PC-9 (cell line): ENCODE measurements at regions not wholly inside any gene's neighbourhood (a gene's known extent, or its start where the extent isn't known, plus 50 kb on each side); places are given as distances from the start of the nearest gene placed in this dataset.

Source experiments
- BruUV-seq: library from RNA; stranded (reverse); fragments of 400-500 nt; replicated peaks from 2 replicates; lab custom pipeline; 2021; lab: Mats Ljungman, UMichigan
- CTCF ChIA-PET: fragments of 300-600 bp; sonication (Branson Sonifier 250); formaldehyde crosslinking; loops from one replicate; lab custom pipeline; 2022; ENCODE audit warnings: antibody characterized with exemption; lab: Charles Lee
- POLR2A ChIA-PET: fragments of 300-600 bp; sonication (Branson Sonifier 250); formaldehyde crosslinking; loops from one replicate; lab custom pipeline; 2022; ENCODE audit warnings: antibody characterized with exemption; ENCODE audit not compliant: unreplicated experiment; lab: Charles Lee
- DNase-seq, 2 experiments: peaks; one replicate each; pipeline versions ENCODE4 v3.0.0 to v3.0.0-alpha.2; 2015 to 2022; ENCODE audit warnings: mixed read lengths in 1 of 2
- H2AFZ ChIP-seq: fragments of 200-600 bp; sonication (generic); 2 replicates; pipeline ENCODE4 v1.8.1; 2017; ENCODE audit warnings: antibody characterized with exemption
- H3F3A ChIP-seq: fragments of 200-600 bp; sonication (generic); 2 replicates; pipeline ENCODE4 v1.8.1; 2017; ENCODE audit warnings: antibody characterized with exemption, mild to moderate bottlenecking, low read depth; ENCODE audit not compliant: insufficient read depth
- H3K27ac ChIP-seq: fragments of 200-600 bp; sonication (generic); 2 replicates; pipeline ENCODE4 v1.6.1; 2016; ENCODE audit warnings: mixed run types
- H3K27me3 ChIP-seq: fragments of 200-600 bp; sonication (generic); 2 replicates; pipeline ENCODE4 v1.6.1; 2016; ENCODE audit warnings: low read depth, mixed run types; ENCODE audit not compliant: insufficient read depth
- H3K36me3 ChIP-seq: fragments of 200-600 bp; sonication (generic); 2 replicates; pipeline ENCODE4 v1.6.1; 2016; ENCODE audit warnings: low read depth, mixed run types
- H3K4me1 ChIP-seq: fragments of 200-600 bp; sonication (generic); replicated peaks from 2 replicates; pipeline ENCODE4 v1.6.1; 2016; ENCODE audit warnings: mixed run types; ENCODE audit not compliant: insufficient read depth
- H3K4me2 ChIP-seq: fragments of 200-600 bp; sonication (generic); 2 replicates; pipeline ENCODE4 v1.6.1; 2017; ENCODE audit warnings: mixed run types
- H3K4me3 ChIP-seq: fragments of 200-600 bp; sonication (generic); 2 replicates; pipeline ENCODE4 v1.6.1; 2016; ENCODE audit warnings: mixed run types
- H3K79me2 ChIP-seq: fragments of 200-600 bp; sonication (generic); 2 replicates; pipeline ENCODE4 v1.6.1; 2017; ENCODE audit warnings: low read depth, mixed run types
- H3K9me2 ChIP-seq: fragments of 200-600 bp; sonication (generic); 2 replicates; pipeline ENCODE4 v1.8.1; 2017; ENCODE audit warnings: mild to moderate bottlenecking; ENCODE audit not compliant: insufficient read depth
- H3K9me3 ChIP-seq: fragments of 200-600 bp; sonication (generic); 2 replicates; pipeline ENCODE4 v1.8.1; 2016; ENCODE audit warnings: low read depth; ENCODE audit not compliant: insufficient read depth
- H4K20me1 ChIP-seq: fragments of 200-600 bp; sonication (generic); 2 replicates; pipeline ENCODE4 v1.8.1; 2017; ENCODE audit not compliant: insufficient read depth
- CTCF ChIP-seq: fragments of 200-600 bp; sonication (generic); conservative IDR thresholded peaks from 2 replicates; pipeline ENCODE4 v1.6.1; 2017; ENCODE audit warnings: mixed run types, antibody characterized with exemption, mild to moderate bottlenecking, moderate library complexity
- EZH2 ChIP-seq: fragments of 200-600 bp; sonication (generic); IDR thresholded peaks from 2 replicates; pipeline ENCODE4 v1.8.0; 2017; ENCODE audit warnings: antibody characterized with exemption, low read depth
- intact Hi-C: fragments of 100-400 bp; cut with micrococcal nuclease; formaldehyde crosslinking; loops from one replicate; pipeline ENCODE4 v1.10.0; 2022; ENCODE audit not compliant: unreplicated experiment

GRCh38 chr5:112566251-112566650 is 147.2 kb upstream of the EPB41L4A start:
- TF ChIP-seq CTCF = no peak
- no peak for TF ChIP-seq EZH2
- Histone ChIP-seq H4K20me1 (no peaks in the 10 kb centered on the region), H3K36me3 (no peaks in the 10 kb centered on the region), H3K4me1 (no peaks in the 10 kb centered on the region), H3K79me2 (no peaks in the 10 kb centered on the region), H3K27ac (no peak overlapping the region), H3K9me3 (no peaks in the 10 kb centered on the region), H3F3A (no peaks in the 10 kb centered on the region), H3K4me2 (no peak overlapping the region), H3K4me3 (no peak overlapping the region), H3K9me2 (no peaks in the 10 kb centered on the region), H2AFZ (no peak overlapping the region), H3K27me3 (no peaks in the 10 kb centered on the region)
- DNase-seq = no peak
- POLR2A ChIA-PET = no interaction called here
- CTCF ChIA-PET = no interaction called here
- no TSS peak for BruUV-seq
- intact Hi-C loops = no loop called here

- no peaks in the 10 kb centered on the region for H3K9me3 ChIP-seq
- no peaks in the 10 kb centered on the region for H3K9me2 ChIP-seq
- ChIA-PET POLR2A (no interaction called here), CTCF (no interaction called here)
- H2AFZ ChIP-seq = no peak overlapping the region
- no peaks in the 10 kb centered on the region for H3K27me3 ChIP-seq
- BruUV-seq = no TSS peak
- no peak overlapping the region for H3K4me3 ChIP-seq
- no peak overlapping the region for H3K4me2 ChIP-seq
- no peaks in the 10 kb centered on the region for H3F3A ChIP-seq
- TF ChIP-seq EZH2 (no peak), CTCF (no peak)
- DNase-seq = no peak
- H3K4me1 ChIP-seq = no peaks in the 10 kb centered on the region
- no peaks in the 10 kb centered on the region for H3K36me3 ChIP-seq
- no peaks in the 10 kb centered on the region for H3K79me2 ChIP-seq
- no peaks in the 10 kb centered on the region for H4K20me1 ChIP-seq
- intact Hi-C loops = no loop called here
- no peak overlapping the region for H3K27ac ChIP-seq
These were observed 150.5 kb upstream of the EPB41L4A start for GRCh38 chr5:112569596-112569995.

- Histone ChIP-seq H3K27me3 (no peaks in the 10 kb centered on the region), H3K9me3 (no peaks in the 10 kb centered on the region), H3K36me3 (no peaks in the 10 kb centered on the region), H3K79me2 (no peaks in the 10 kb centered on the region), H3K27ac (no peak overlapping the region), H3K4me2 (no peak overlapping the region), H3F3A (no peaks in the 10 kb centered on the region), H3K4me3 (no peak overlapping the region), H2AFZ (no peak overlapping the region), H4K20me1 (no peaks in the 10 kb centered on the region), H3K4me1 (no peaks in the 10 kb centered on the region), H3K9me2 (no peaks in the 10 kb centered on the region)
- DNase-seq = no peak
- intact Hi-C loops = no loop called here
- POLR2A ChIA-PET = no interaction called here
- no TSS peak for BruUV-seq
- CTCF ChIA-PET = no interaction called here
- no peak for TF ChIP-seq CTCF
These were observed 151.8 kb upstream of the EPB41L4A start for GRCh38 chr5:112570708-112571444.
